Chondrocyte (in vitro differentiated cells): ENCODE measurements at regions not wholly inside any gene's neighbourhood (a gene's known extent, or its start where the extent isn't known, plus 50 kb on each side); places are given as distances from the start of the nearest gene placed in this dataset.

Source experiments
- DNase-seq: peaks from one replicate; pipeline ENCODE4 v3.0.0; 2021; ENCODE audit warnings: mixed read lengths, low spot score
- H3K27ac Mint-ChIP-seq: one replicate; pipeline ENCODE4 v1.8.0; 2021; ENCODE audit warnings: mild to moderate bottlenecking, moderate library complexity, mixed read lengths; ENCODE audit not compliant: unreplicated experiment
- H3K27me3 Mint-ChIP-seq: 2 replicates; pipeline ENCODE4 v1.8.0; 2021; ENCODE audit warnings: low read depth, mixed read lengths
- H3K36me3 Mint-ChIP-seq: 2 replicates; pipeline ENCODE4 v1.8.0; 2021; ENCODE audit warnings: low read depth, mixed read lengths
- H3K4me1 Mint-ChIP-seq: 2 replicates; pipeline ENCODE4 v1.8.0; 2021; ENCODE audit warnings: low read depth, mild to moderate bottlenecking, mixed read lengths
- H3K4me3 Mint-ChIP-seq: one replicate; pipeline ENCODE4 v1.8.0; 2021; ENCODE audit warnings: mild to moderate bottlenecking, moderate library complexity, mixed read lengths; ENCODE audit not compliant: unreplicated experiment
- H3K9me3 Mint-ChIP-seq: 2 replicates; pipeline ENCODE4 v1.8.0; 2021; ENCODE audit warnings: low read depth, mixed read lengths
- TF ChIP-seq, protein P1 (sequence below): fragments of 200-600 bp; sonication (generic); IDR thresholded peaks from 2 replicates; pipeline ENCODE4 v1.5.0; 2021; ENCODE audit warnings: antibody characterized with exemption, mild to moderate bottlenecking, moderate library complexity

DNA sequence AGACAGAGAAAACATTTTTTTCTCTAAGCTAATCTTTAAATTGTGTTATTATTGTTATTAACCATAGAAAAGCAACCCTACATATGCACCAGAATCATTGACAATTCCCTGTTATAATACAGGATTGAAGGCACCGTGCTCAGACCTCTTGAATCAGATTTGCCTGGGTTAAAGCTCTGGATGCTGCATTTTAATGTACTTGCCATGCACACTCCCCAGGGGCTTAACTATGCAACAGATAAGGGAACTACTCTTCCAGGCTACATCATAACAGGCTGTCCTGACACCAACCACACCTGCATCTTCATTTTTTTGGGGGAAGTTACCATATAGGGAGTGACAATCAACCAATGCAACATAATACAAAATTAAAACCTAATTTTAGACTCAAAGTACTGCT is 1187.6 kb upstream of the CDH8 start:
- no peaks in the 10 kb centered on the region for H3K27me3 Mint-ChIP-seq
- no peak overlapping the region for H3K4me3 Mint-ChIP-seq
- H3K36me3 Mint-ChIP-seq: no peaks in the 10 kb centered on the region
- TF ChIP-seq, protein P1, sequence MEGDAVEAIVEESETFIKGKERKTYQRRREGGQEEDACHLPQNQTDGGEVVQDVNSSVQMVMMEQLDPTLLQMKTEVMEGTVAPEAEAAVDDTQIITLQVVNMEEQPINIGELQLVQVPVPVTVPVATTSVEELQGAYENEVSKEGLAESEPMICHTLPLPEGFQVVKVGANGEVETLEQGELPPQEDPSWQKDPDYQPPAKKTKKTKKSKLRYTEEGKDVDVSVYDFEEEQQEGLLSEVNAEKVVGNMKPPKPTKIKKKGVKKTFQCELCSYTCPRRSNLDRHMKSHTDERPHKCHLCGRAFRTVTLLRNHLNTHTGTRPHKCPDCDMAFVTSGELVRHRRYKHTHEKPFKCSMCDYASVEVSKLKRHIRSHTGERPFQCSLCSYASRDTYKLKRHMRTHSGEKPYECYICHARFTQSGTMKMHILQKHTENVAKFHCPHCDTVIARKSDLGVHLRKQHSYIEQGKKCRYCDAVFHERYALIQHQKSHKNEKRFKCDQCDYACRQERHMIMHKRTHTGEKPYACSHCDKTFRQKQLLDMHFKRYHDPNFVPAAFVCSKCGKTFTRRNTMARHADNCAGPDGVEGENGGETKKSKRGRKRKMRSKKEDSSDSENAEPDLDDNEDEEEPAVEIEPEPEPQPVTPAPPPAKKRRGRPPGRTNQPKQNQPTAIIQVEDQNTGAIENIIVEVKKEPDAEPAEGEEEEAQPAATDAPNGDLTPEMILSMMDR: no peak
- H3K4me1 Mint-ChIP-seq: no peaks in the 10 kb centered on the region
- no peaks in the 10 kb centered on the region for H3K9me3 Mint-ChIP-seq
- no peak overlapping the region for H3K27ac Mint-ChIP-seq
- no peak for DNase-seq

DNA sequence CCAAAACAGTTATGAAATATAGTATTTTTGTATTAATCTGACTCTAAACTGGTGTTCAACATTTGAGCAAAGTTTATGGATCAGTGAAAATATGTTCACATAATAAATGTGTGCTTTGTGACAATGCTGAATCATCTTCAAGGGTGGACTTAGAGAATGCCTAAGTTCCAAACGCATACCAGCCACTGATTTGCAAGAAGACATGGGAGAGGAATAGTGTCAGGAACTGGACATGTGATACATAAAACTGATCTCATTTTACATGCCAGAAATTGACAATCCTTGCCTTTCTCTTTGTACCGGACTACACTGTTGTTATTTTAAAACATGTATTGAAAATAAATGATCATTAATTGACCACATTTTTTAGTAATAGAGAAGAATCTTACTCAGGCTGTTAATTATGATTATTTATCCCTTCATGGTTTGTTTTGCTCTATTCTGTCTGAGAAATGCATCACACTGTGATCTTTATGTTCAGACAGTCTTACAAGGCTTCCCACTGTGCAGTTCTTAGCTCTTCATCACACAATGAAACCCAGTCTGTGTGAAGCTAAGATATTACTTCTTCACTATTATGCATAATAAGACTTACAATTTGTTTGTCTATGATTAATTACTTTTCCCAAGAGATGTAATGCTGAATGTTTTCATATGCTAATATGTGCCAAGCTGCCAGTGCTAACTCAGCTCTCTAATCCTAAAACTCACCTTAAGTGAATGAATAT is 1180.6 kb upstream of the CDH8 start:
- H3K27me3 Mint-ChIP-seq: no peaks in the 10 kb centered on the region
- H3K4me3 Mint-ChIP-seq: no peak overlapping the region
- no peaks in the 10 kb centered on the region for H3K4me1 Mint-ChIP-seq
- H3K9me3 Mint-ChIP-seq: no peaks in the 10 kb centered on the region
- DNase-seq: no peak
- TF ChIP-seq, protein P1: no peak
- H3K36me3 Mint-ChIP-seq: no peaks in the 10 kb centered on the region
- H3K27ac Mint-ChIP-seq: no peak overlapping the region

DNA sequence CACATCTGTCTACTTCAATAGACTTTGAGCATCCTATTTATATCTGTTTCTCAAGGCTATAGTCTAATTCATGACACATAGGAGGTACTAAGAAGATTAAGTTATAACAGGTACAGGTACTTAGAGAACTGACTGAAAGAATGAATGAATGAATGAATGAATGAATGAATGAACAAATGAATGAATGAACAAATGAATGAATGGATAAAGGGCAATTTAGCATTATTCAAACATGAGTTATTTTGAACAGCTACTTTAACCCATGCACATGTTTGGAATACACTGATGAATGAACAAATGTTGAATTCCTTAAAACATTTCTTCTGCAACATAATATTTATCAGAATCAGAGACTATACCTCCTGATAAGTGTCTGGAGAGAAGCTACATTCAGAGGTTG is 1165.6 kb upstream of the CDH8 start:
- DNase-seq: no peak
- peaks cover 8% of the 10 kb centered on the region for H3K9me3 Mint-ChIP-seq
- TF ChIP-seq, protein P1: no peak
- H3K36me3 Mint-ChIP-seq: no peaks in the 10 kb centered on the region
- H3K27me3 Mint-ChIP-seq: no peaks in the 10 kb centered on the region
- no peak overlapping the region for H3K27ac Mint-ChIP-seq
- H3K4me1 Mint-ChIP-seq: no peaks in the 10 kb centered on the region
- H3K4me3 Mint-ChIP-seq: no peak overlapping the region

DNA sequence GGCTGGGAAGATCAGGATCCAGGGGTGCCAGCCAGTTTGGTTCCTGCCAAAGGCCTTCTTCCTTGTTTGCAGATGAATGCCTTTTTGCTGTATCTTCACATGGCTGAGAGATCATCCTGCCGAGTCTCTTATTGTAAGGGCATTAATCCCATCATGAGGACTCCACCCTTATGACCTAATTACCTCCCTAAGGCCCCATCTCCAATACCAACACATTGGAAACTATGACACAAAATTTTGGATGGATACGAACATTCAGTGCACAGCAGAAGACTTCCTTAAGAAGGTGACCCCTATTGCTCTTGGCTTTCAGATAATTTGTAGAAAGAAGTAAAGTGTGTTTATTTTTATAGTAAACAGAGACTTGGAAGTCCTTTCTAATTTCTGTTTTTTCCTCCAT is 1164.7 kb upstream of the CDH8 start:
- no peak for DNase-seq
- H3K9me3 Mint-ChIP-seq: peaks cover 8% of the 10 kb centered on the region
- no peaks in the 10 kb centered on the region for H3K4me1 Mint-ChIP-seq
- H3K27ac Mint-ChIP-seq: no peak overlapping the region
- TF ChIP-seq, protein P1: no peak
- no peaks in the 10 kb centered on the region for H3K27me3 Mint-ChIP-seq
- no peak overlapping the region for H3K4me3 Mint-ChIP-seq
- no peaks in the 10 kb centered on the region for H3K36me3 Mint-ChIP-seq

DNA sequence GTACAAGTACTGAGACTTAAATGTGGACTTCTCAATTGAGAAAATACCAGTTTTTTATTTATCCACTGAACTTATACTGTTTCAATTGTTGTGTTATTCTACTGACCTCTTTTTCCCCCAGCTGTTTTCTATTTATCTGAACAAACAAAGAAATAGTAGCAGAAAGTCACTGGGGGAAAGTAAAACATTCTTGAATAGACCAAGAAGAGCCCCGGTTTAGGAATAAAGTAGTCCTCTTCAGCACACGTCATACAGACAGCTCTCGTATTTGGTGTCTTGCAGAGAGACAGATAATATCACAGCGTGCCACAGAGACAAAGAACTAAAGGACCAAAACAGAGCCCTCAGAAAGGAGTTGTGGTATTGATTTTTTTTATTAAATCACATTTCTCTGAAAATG is 1159.1 kb upstream of the CDH8 start:
- DNase-seq: no peak
- Mint-ChIP-seq H3K4me1 (no peaks in the 10 kb centered on the region), H3K4me3 (no peak overlapping the region), H3K27me3 (no peaks in the 10 kb centered on the region), H3K27ac (no peak overlapping the region), H3K9me3 (peaks cover 3% of the 10 kb centered on the region), H3K36me3 (no peaks in the 10 kb centered on the region)
- TF ChIP-seq, protein P1: no peak
